ENCODE measurements at regions not wholly inside any gene's neighbourhood (a gene's known extent, or its start where the extent isn't known, plus 50 kb on each side); places are given as distances from the start of the nearest gene placed in this dataset.

DNA sequence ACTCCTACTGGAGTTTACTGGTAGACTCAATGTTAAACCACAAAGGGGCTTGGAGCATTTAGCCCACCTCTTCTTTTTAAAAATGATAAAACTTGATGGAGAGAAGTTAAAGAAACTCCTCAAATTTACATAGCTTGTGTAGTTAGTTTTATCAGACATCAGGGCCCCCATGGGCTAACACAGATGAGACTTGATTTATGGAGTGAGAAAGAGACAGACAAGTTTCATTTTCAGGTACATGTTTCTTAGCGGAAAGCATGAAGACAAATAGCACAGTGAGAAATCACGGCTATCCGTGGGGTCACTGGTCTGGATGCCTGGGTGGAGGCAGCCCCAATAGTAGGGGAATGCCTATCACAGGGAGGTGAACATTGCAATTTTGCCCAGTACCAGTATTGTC is 173.6 kb downstream of the TFAP2B start:
- TF ChIP-seq, protein P1, sequence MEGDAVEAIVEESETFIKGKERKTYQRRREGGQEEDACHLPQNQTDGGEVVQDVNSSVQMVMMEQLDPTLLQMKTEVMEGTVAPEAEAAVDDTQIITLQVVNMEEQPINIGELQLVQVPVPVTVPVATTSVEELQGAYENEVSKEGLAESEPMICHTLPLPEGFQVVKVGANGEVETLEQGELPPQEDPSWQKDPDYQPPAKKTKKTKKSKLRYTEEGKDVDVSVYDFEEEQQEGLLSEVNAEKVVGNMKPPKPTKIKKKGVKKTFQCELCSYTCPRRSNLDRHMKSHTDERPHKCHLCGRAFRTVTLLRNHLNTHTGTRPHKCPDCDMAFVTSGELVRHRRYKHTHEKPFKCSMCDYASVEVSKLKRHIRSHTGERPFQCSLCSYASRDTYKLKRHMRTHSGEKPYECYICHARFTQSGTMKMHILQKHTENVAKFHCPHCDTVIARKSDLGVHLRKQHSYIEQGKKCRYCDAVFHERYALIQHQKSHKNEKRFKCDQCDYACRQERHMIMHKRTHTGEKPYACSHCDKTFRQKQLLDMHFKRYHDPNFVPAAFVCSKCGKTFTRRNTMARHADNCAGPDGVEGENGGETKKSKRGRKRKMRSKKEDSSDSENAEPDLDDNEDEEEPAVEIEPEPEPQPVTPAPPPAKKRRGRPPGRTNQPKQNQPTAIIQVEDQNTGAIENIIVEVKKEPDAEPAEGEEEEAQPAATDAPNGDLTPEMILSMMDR (IDR thresholded peaks at IDR 0.05) = no peak
- Histone ChIP-seq H3K4me1 (no peaks in the 10 kb centered on the region), H2AFZ (no peak overlapping the region), H3K9me3 (ENCODE audit: control insufficient read depth, low read length) (no peaks in the 10 kb centered on the region), H3K9ac (no peak overlapping the region), H3K27me3 (ENCODE audit: control insufficient read depth, insufficient read depth, low read length) (no peaks in the 10 kb centered on the region), H3K4me3 (ENCODE audit: low read depth, low read length) (no peak overlapping the region), H3K4me2 (ENCODE audit: low read length) (no peak overlapping the region), H3K79me2 (no peaks in the 10 kb centered on the region), H3K27ac (no peak overlapping the region), H3K36me3 (ENCODE audit: control insufficient read depth, insufficient read depth, low read length) (no peaks in the 10 kb centered on the region)

DNA sequence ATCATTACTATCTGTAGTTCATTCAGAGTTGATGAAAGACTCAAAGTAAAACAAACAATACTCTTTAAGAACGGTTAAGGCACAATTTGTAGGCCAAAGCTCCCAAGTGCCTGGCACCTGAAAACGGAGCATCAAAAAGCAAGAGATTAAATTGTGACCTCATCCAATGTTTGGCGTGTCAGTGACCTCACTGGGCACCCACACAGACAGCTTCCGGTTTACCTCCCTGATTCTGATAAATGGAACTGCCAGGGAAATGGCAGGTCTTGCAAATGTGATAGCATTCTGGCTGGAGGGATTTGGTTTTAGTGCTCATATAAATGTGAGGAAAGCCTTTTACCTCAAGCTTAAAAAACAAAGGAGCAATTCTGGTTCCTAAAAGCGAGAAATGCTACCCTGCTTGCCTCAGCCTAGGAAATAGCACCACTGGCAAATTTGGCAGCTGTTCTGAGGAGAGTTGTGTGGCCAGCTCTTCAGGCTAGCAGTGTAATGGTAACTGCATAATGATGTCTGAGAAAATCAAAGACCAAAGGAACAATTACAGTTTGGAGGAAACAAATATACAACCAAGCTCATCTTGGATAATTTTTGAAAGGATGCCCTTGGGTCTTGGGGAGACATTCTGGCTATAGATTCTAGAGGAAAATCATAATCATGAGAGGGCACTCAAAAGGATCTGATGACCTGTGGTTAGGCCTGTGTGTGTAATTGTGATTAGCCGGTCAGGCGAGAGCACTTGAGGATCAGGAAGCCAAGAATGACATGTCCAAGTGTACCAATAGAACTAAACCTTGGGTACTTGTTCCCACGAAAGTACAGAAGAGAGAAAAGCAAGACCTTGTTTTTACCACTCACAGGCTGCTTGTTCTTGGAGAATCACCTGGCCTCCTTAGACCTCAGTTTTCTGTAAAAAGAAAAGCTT is 174.3 kb downstream of the TFAP2B start:
- H3K36me3 ChIP-seq (ENCODE audit: control insufficient read depth, insufficient read depth, low read length) = no peaks in the 10 kb centered on the region
- H2AFZ ChIP-seq = no peak overlapping the region
- TF ChIP-seq, protein P1 (IDR thresholded peaks at IDR 0.05) = no peak
- no peak overlapping the region for H3K27ac ChIP-seq
- H3K9me3 ChIP-seq (ENCODE audit: control insufficient read depth, low read length) = no peaks in the 10 kb centered on the region
- no peaks in the 10 kb centered on the region for H3K4me1 ChIP-seq
- no peaks in the 10 kb centered on the region for H3K79me2 ChIP-seq
- H3K4me3 ChIP-seq (ENCODE audit: low read depth, low read length) = no peak overlapping the region
- H3K9ac ChIP-seq = no peak overlapping the region
- H3K27me3 ChIP-seq (ENCODE audit: control insufficient read depth, insufficient read depth, low read length) = no peaks in the 10 kb centered on the region
- H3K4me2 ChIP-seq (ENCODE audit: low read length) = no peak overlapping the region

DNA sequence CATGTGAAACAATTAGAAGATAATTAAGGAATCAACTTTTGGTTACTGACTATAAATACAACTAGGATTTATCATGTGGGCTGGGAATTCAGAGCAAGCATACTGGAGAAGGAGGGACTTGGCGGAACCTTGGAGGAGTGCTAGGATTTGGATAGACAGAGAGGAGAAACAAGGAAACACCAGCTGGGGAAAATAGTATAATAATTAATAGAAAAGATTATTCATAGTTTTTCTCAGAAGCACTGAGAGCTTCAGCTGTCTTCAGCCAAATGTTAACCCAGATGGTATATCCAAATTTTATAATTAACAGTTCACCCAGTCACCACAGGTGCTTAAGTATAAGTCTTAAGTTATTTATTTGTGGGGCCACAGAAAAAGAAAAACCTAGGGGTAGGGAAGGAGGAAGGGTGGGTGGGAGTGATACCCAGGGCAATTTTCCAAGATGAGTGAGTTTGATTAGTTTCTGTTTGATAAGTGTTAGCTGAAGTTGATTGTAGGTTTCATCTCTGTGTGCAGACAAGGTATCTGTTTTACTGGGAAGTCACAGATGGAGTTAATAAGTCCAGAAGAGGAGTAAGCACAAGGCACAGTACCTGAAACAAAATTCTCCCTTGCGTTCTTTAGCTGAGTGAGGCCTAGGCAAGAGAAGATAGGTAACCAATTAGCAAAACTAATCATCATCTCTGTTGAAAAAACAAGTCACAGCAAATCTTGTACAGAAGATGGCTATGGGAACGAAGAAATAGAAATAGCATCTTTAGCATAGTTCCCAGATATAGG is 175.5 kb downstream of the TFAP2B start:
- Histone ChIP-seq H3K36me3 (ENCODE audit: control insufficient read depth, insufficient read depth, low read length) (no peaks in the 10 kb centered on the region), H3K27me3 (ENCODE audit: control insufficient read depth, insufficient read depth, low read length) (no peaks in the 10 kb centered on the region), H3K4me1 (no peaks in the 10 kb centered on the region), H2AFZ (no peak overlapping the region), H3K27ac (no peak overlapping the region), H3K79me2 (no peaks in the 10 kb centered on the region), H3K4me2 (ENCODE audit: low read length) (no peak overlapping the region), H3K9ac (no peak overlapping the region), H3K9me3 (ENCODE audit: control insufficient read depth, low read length) (no peaks in the 10 kb centered on the region), H3K4me3 (ENCODE audit: low read depth, low read length) (no peak overlapping the region)
- TF ChIP-seq, protein P1 (IDR thresholded peaks at IDR 0.05) = no peak

DNA sequence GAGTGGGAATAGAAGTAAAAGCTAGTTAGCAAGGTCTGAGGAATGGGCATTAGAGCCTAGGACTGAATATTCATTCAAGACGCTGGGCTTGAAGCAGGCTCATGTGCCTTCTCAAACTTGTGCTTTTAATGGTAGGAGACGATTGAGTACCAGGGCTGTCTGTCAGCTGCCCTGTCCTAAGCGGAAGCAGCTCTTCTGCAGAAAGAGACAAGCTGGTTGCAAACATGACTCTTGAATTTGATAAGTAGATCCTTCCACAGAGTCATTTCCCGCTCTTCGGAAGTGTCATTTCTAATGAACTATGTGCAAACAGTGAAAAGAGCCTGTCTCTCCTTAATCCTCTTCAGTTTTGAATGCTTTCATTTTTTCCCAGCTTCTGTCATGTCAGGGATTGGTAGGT is 176.4 kb downstream of the TFAP2B start:
- Histone ChIP-seq H3K4me3 (ENCODE audit: low read depth, low read length) (no peak overlapping the region), H3K9ac (no peak overlapping the region), H3K4me2 (ENCODE audit: low read length) (no peak overlapping the region), H2AFZ (no peak overlapping the region), H3K9me3 (ENCODE audit: control insufficient read depth, low read length) (no peaks in the 10 kb centered on the region), H3K36me3 (ENCODE audit: control insufficient read depth, insufficient read depth, low read length) (no peaks in the 10 kb centered on the region), H3K79me2 (no peaks in the 10 kb centered on the region), H3K27me3 (ENCODE audit: control insufficient read depth, insufficient read depth, low read length) (no peaks in the 10 kb centered on the region), H3K27ac (no peak overlapping the region), H3K4me1 (no peaks in the 10 kb centered on the region)
- TF ChIP-seq, protein P1 (IDR thresholded peaks at IDR 0.05) = no peak

Data from parathyroid adenoma (tissue), 2 donors.